ENCODE measurements at regions not wholly inside any gene's neighbourhood (a gene's known extent, or its start where the extent isn't known, plus 50 kb on each side); places are given as distances from the start of the nearest gene placed in this dataset.

DNA sequence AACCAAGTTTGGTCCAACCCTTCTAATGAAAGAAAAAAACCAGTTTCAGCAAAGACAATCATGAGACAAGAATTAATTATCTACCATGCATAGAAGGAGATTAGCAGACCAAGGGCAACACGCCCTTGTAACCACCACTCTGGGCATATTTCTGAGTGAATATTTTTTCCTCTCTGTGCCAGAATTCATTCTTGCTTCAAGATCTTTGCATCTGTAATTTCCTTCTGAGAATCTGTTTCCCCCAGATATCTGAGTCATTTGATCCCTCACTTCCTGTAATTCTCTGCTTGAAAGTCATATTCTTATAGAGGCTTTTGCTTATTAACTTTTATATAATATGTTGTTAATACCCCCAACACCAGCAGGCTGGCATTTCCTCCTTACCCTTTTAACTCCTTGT is 243.7 kb downstream of the SLC16A7 start:
- DNase-seq (ENCODE audit: low spot score), result no peak

DNA sequence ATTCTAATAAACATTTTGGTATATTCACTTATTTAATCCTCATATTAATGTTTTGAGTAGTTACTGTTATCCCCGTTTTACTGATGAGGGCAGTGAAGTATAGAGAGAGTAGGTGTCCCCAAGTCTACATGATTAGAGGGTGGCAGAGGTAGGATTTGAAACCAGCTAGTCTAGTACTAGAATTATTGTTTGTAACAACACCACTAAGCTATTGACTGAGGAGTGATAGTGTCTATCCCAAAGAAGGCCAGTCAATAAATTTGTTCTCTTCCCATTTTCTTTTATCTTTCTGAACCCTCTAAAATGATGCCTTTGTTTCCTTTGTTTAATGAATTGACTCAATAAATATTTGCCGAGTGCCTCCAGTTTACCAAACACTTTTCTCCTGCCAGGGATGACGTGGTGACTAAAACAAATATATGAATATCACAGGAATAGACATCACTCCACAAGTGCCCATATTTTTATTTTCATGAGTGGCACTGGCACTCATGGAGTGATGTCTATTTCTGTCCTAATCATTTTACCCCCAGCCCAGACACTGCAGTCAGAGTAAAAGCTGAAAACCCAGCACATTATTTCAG is 247.5 kb downstream of the SLC16A7 start:
- DNase-seq (ENCODE audit: low spot score), result no peak

DNA sequence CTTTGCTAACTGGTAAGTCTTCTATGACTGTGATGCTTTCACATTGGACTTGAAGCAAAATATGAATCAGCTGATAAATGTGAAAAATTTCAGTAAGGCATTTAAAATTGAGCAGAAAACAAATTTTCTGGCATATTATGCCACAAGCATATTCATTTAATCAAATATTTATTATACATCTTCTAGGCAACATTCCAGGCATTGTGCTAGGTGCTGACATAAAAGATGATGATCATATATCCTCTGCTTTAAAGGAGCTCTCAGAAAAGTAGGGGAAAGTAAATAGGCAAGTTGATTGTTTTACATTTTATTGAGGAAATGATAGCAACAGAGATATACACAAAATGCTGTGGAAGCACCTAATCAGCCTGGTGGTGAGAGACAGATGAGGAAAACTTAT is 248.9 kb downstream of the SLC16A7 start:
- no peak for DNase-seq (ENCODE audit: low spot score)

DNA sequence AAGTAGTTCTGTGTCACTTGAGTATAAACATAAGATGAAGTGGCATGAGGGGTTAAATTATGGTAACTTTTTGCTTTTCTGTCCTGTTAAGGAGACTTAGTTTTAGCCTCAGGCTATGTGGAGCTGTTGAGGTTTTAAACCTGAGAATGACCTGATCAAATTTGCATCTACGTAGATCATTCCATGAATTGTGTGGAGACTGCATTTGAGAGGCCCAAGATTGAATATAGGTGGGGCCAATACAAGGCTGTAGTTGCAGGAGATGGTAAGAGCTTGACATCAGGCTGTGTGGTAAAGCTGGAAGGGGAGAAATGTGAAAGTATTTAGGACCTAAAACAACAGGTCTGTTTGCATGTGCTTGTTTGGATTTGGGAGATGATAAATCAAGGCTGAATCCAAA is 249.5 kb downstream of the SLC16A7 start:
- no peak for DNase-seq (ENCODE audit: low spot score)

DNA sequence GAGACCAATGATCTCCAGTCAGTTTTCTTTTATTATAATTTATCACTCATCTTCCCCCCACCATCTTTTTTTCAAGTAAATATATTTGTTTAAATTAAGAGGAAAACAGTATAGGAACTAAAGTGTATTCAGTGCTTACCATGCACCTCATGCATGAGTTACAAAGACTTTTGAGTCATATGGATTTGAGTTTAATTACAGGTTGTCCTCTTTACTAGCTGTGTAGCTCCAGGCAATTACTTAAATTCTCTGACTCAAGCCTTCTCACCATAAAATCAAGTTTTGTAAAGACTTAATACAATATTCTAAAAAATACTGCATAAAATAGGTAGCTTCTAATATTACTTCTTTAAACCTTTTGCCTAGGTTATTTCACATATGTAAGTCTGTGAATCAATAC is 251.3 kb downstream of the SLC16A7 start:
- DNase-seq (ENCODE audit: low spot score), result no peak

DNA sequence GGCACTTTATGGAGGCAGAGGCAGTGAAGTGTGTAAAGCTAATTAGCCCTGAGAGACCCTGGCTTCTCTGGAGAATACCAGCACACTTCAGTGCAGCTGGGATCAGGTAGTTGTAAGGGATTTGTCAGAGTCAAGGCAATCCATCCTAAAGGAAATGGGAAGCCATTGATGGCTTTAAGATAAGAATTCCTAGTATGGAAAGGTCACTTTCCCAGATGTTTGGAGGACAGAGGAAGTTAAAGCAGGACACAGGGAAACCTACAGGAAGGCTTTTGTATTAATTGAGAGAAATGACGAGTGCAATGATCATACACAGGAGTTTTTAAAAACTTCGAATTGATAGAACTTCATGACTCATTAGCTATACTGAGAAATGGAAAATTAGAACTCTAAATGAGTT is 254.4 kb downstream of the SLC16A7 start:
- DNase-seq (ENCODE audit: low spot score), result no peak

DNA sequence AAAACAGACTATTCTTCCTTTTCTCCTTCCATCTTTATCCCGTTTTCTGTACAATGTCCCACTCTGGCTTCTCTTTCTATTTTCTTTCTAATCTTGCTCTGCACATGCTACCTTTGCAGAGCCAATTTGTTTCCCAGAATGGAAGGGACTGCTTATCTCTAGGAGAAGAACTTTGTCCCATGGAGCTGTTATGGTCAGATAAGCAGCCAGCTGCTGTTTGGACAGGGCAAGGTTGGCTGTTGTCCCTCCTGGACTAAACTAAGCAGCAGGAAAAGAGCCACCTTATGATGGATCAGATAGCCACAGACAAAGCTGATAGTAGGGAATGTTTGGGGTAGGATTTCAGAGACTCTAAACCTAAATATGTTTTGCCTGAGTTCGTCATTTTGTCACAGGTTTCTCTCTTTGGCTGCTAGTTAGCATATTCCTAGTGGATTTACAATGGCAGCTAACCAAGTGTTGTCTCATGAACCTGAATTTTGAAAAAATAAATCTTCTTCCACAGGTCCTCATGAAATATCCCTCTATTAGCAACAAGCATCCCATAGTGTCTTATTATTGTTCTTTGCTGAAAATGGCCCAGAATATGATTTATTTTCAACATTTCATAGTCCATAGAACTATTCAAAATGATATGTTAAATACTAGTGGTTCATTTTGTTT is 262.8 kb downstream of the SLC16A7 start:
- no peak for DNase-seq (ENCODE audit: low spot score)

DNA sequence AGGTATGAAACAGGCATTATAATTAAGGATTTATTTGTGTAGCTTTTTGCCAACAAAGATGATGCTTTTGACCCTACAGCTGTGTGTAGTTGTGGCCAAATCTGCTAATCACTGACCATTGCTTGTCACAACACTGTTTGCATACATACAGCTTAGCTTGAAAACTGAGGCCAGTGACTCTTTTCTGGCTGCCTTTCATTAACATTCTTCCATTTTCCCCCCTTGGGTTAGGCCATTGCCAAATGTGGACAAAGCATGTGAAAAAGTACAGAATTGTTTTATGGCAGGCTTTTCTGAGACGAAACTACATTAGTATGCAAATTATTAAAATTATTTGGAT is 263.3 kb downstream of the SLC16A7 start:
- no peak for DNase-seq (ENCODE audit: low spot score)

DNA sequence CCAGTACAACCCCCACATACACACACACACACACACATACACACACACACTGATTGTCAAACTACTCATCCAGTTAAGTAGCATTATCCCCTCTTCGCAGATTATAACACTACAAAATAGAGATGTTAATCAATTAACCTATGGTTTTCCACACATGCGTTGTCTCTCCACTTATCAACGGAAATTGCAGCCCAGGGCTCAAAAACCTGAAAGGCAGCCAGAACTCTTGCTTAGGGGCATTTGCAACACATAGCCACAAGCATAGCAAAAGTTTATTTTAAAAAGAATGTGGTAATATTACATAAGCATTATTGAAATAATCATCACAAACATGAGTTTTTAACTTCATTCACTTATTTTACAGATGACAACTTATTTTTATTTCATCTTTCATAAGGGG is 265.8 kb downstream of the SLC16A7 start:
- DNase-seq (ENCODE audit: low spot score), result no peak

DNA sequence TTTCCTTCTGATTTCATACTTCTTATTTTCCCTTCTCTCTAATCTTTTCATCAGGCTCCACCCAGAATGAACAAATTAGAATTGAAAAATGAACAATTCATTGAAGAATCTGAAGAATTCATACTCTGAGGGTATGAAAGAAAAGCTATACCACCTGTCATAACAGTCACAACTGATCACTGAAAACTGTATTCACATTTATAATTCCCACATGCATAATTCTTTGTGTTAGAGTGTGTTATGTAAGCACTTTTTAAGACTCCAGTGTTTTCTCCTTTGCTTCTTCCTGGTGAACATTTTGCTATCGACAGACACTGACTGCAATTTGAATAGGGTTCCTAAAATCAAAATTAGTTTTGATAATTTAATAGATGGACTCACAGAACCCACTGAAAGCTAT is 271.2 kb downstream of the SLC16A7 start:
- no peak for DNase-seq (ENCODE audit: low spot score)

DNA sequence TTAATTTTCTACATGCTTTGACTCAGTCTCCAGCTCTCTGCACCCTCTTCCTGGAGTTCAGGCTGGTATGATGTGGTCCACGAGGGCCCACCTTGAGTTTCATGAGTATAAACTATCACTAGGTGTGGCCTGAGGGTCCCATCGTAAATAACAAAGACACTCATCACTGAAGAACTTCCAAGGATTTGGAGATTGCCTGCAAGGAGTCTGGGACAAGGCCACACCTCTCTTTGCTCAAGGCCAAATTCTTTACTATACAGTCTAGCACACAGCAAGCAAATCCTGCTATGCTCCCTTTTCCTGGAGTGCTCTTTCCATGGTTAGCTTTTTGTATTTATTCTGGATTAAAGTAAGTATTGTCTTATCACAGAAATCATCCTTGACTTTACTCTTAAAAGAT is 271.9 kb downstream of the SLC16A7 start:
- no peak for DNase-seq (ENCODE audit: low spot score)

DNA sequence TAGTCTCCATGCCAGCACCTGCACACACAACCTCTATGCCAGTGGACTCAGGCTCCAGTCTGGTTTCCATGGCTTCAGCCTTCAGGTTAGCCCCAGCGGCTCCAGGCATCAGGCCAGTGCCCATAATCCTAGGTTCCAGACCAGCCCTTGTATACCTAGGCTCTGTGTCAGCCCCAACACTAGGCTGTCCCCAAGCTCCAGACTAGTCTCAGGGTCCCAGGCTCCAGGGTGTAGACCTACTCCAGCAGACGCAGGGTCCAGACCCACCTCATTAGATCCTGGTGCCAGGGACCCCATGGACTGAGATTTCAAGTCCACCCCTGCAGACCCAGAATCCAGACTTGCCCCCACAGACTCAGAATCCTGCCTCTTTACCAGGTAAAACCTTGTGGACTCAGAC is 275.9 kb downstream of the SLC16A7 start:
- DNase-seq (ENCODE audit: low spot score), result no peak

DNA sequence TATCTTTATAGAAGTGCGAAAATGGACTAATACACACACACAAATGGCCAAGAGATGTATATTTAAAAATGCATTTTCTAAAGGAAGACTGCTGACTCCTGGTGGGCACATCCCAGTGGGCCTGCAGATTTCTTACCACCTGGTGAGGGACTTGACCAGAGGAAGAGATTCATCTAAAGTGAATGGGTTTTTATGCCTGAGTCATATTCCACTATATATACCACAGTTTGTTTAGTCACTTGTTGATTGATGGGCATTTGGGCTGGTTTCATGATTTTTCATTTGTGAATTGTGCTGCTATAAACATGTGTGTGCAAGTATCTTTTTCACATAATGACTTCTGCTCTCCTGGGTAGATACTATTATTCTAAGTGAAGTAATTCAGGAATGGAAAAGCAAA is 277.3 kb downstream of the SLC16A7 start:
- DNase-seq (ENCODE audit: low spot score), result no peak

DNA sequence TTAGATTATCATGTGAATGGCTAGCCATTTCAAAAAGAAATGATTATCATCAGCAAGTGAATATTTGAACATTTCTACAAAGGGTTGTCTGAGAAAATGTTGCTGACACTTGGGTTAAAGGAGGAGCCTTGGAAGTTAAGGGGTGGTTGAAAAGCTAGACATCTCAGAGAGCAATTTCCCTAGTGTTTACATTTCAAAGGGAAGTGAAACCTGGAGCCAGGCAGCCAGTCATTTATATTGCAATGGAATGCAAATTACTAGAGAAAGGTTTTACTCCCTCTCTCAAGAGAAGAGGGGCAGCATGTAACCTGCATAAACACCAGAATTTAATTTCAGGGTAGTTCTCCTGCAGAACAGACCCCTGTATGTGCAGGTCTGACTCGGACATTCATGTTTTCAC is 279.0 kb downstream of the SLC16A7 start:
- DNase-seq (ENCODE audit: low spot score), result no peak

DNA sequence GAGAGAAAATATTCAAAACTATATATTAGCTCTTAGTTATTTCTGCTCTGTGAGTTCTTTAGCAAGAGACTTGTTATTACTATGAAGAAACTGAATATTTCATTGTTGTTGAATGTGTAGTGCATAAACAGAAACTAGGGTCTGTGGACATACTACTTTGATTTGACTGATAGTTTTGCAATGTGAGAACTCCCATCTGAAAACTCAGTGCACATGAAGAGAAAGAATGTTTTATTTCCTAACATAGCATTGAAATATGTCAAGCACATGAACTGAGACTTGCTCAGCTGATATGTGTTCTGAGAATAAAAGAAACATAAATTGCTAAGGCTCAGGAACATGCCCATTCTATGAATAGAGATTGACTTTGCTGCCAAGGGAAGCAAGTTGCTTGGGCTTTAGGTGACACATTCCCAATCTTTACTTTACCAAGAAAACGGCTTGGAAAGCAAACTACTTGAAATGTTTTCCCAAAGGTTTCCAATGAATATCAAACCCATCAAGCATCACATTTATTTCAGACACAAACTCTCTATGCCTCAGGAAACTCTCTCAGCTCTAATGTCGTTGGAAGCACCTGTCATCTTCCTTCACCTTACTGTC is 290.4 kb downstream of the SLC16A7 start:
- DNase-seq (ENCODE audit: low spot score), result no peak

DNA sequence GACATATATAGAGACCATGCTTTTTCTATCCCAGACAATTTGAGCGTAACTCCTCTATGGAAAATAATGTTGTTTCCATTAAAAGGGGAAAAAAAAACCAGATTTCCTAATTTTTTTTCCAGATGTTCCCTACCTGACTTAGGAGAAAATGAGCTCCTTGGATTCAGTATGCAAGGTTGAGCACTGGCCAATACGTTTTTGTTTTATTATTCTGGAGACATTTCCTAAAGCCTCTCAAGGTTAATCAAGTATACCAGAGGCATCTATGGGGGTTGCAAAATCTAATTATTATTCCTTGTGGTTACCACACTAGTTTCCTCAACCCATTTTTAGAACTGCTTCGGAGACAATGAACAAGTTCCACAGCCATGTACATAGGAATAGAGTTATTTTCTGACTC is 291.3 kb downstream of the SLC16A7 start:
- no peak for DNase-seq (ENCODE audit: low spot score)

DNA sequence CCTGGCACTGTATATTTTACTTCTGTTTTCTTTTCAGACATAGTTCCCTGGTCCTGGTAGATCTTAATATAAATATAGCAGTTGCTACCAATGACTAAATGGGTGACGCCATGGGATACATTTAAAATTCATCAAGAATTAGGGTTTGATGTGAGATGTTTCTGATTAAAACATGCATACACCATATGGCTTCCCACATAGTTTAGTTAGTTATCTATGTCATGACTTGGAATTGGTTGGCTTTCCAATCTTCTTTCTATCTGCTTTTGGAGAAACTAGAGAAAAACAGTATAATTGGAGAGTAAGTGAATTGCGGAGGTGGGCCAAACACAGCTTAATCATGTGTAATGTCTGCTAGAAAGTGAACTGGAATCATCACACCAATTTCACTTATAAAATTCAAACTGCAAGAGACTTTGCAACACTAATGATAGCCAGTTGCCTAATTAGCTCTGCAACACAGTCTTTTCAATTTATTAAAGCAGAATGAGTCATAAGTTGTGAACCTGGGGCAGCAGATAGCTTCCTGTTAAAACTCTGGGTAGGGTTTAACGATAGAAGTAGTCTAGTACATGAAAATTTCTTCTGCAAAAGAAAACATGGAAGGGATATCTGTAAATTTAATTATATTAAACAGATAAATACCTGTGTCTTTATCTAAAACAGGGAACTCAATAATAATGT is 295.2 kb downstream of the SLC16A7 start:
- DNase-seq (ENCODE audit: low spot score), result peak; percentile 2

DNA sequence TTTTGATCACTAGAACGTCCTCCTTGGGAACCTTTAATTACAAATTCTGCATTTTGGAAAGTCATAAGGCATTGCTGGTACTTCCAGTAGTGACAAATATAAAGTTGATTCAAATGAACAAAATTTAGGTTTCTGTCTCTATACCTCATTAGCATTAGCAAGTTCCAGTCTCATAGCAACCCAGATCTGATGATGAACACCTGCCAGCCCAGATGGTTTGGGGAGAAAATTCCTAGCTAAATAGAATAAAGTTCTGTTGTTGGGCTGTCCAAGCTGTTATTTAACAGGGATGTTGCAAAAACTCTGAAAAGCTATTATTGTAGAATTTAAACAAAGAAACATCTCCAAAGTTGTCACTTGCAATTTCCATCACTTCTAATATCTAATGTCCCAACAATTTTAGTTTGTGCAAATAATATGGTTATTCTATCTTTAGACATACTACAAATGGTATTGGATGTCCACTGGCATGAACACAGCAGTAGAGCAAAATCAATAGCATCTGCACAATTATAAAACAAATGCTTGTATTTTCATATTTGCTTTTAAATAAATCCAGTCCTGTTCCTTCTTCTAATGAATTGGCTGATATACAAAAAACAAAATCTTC is 299.4 kb downstream of the SLC16A7 start:
- peak; percentile 59 for DNase-seq (ENCODE audit: low spot score)

DNA sequence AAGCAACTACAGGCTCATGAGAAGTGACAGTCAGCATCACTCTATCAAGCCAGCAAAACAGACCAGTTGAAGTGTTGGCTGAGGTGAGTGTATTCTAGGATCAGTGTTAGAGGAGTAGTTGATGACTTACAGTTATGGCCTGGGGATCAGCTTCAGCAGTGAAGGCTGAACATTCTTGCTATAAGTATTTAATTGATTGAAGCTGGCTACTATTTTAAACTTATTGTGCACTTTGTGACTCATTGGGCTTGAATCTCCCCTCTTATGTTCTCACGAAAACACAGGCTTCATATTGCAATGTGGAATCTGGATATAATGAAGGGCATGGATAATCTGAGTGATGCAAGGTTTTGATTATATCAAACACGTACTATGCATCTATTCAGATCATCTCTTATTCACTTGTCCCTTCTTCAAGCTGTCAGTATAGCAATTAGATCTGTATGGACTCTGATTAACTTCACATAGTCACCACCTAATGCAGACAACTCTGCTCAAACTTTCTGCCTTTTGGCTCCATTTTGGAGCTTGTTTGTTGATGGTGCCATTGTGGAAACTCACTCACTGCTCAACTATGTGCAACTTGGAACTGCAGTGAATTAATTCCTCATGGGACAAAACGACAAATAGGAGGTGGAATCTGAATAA is 309.2 kb downstream of the SLC16A7 start:
- DNase-seq (ENCODE audit: low spot score), result no peak

DNA sequence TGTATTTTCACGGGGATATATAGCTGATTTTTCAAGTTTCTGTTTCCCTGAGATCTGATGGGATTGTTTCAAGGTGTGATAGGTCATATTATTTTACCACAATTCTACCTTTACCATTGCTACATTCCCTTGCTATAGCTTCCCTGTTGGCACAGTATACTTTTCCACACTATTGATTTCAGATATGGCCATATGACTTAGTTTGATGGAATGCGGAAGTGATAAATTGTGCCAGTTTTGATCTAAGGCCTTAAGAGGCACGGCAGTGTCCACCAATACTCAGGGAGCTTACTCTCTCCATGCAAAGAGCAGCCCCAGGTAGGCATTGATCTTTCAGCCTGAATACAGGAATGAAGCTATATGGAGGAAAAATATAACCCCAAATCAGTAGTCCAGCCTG is 315.7 kb downstream of the SLC16A7 start:
- DNase-seq (ENCODE audit: low spot score), result no peak

DNA sequence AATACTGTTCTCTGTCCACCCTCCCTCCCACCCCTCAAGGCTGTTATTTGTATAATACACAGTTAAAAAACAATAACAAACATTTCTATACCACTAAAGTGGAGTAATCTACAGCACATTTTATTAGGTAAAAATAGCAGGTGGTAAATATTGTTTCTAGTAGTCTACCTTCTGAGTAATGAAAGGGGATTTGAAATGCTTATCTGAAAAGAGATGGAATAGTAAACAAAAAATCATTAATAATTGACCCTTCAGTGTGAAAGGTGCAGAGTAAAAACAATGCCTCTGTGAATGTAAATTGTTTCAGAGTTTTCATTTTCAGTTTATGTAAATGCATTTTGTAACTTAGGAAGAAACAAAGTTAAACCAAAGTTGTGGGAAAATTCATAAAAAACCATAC is 321.2 kb downstream of the SLC16A7 start:
- no peak for DNase-seq (ENCODE audit: low spot score)

DNA sequence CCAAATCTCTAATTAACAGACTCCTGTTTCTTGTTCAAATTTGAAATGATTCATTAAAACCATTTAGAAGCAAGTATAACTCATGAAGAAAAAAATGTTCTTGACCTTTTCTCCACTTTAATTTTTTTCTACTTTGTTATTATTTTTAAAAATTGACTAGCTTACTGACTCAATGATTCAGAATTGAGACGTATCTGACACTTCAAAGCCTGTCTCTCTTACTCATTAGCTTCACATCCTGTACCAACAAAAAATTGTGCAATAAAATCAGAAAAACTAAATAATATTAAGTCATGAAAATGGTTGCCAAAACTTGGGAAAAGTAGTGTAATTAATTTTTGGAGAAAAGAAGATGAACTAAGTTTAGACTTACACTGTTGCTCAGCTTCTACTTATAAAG is 331.2 kb downstream of the SLC16A7 start:
- no peak for DNase-seq (ENCODE audit: low spot score)

DNA sequence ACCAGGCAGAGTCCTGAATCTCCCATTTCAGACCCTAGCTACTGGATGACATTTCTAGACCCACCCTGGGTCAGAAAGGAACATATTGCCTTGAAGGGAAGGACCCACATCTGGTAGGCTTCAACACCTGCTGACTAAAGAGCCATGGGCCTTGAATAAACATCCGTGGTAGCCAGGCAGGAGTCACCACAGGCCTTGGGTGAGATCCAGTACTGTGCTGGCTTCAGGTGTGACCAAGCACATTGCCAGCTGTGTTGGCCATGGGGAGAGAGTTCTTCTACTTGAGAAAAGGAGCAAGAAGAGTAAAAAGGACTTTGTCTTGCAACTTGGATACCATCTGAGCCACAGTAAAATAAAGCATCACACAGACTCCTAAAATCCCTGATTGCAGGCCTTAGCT is 332.6 kb downstream of the SLC16A7 start:
- DNase-seq (ENCODE audit: low spot score), result no peak

All from Ammon's horn (tissue), 1 donor.